ENCODE measurements at regions not wholly inside any gene's neighbourhood (a gene's known extent, or its start where the extent isn't known, plus 50 kb on each side); places are given as distances from the start of the nearest gene placed in this dataset.

- Histone ChIP-seq H3K4me3 (ENCODE audit: control extremely low read depth in 1 of 5, extremely low read depth in 1 of 5, insufficient read depth in 1 of 5, low read depth in 2 of 5, low read length in 4 of 5) (no peak overlapping the region), H2AFZ (ENCODE audit: insufficient read depth, low read depth, low read length, poor library complexity, severe bottlenecking) (no peak overlapping the region), H3K9me3 (ENCODE audit: control extremely low read depth in 1 of 3, control insufficient read depth in 2 of 3, insufficient read depth in 1 of 3, low read length in 2 of 3) (no peaks in the 10 kb centered on the region), H3K4me2 (replicated peaks; ENCODE audit: low read depth, low read length, poor library complexity, severe bottlenecking) (no peak overlapping the region), H3K36me3 (replicated peaks in 1 of 2; ENCODE audit: control extremely low read depth in 1 of 2, control insufficient read depth in 1 of 2, extremely low read depth in 1 of 2, insufficient read depth in 2 of 2, low read length in 1 of 2) (no peaks in the 10 kb centered on the region), H3K27me3 (replicated peaks in 1 of 4; ENCODE audit: control extremely low read depth in 1 of 4, control insufficient read depth in 3 of 4, insufficient read depth in 4 of 4, low read length in 3 of 4) (no peaks in the 10 kb centered on the region), H3K4me1 (ENCODE audit: control insufficient read depth in 2 of 2, insufficient read depth in 2 of 2, low read length in 2 of 2) (no peaks in the 10 kb centered on the region), H4K20me1 (ENCODE audit: control insufficient read depth, insufficient read depth, low read length, poor library complexity, severe bottlenecking) (no peaks in the 10 kb centered on the region), H3K9ac (ENCODE audit: low read length) (no peak overlapping the region), H3K27ac (ENCODE audit: low read length in 2 of 2) (no peak overlapping the region), H3K79me2 (ENCODE audit: control insufficient read depth, insufficient read depth, low read length) (no peaks in the 10 kb centered on the region)
- WGBS (ENCODE audit: insufficient coverage) = 100% methylated on average over 1 of the region's 6 CpGs
- CTCF ChIA-PET = no interaction called here
- H3K4me1 Mint-ChIP-seq = no peaks in the 10 kb centered on the region
- no peak for DNase-seq
- intact Hi-C loops (cut with micrococcal nuclease) = no loop called here
- TF ChIP-seq CTCF (IDR thresholded peaks at IDR 0.05) (no peak), EZH2 (IDR thresholded peaks at IDR 0.05; ENCODE audit: borderline replicate concordance, insufficient read depth, low read depth, low read length, poor library complexity, severe bottlenecking) (no peak)
- H3K9me3 Mint-ChIP-seq (ENCODE audit: insufficient read depth) = no peaks in the 10 kb centered on the region
- no peak overlapping the region for H3K4me3 Mint-ChIP-seq
- H3K27ac Mint-ChIP-seq = no peak overlapping the region
- H3K27me3 Mint-ChIP-seq = no peaks in the 10 kb centered on the region
- no peak for ATAC-seq (ENCODE audit: low read depth)
- POLR2A ChIA-PET = no interaction called here
Observed at GRCh38 chr12:58529897-58530741, 390.2 kb downstream of the LRIG3 start.

- no peak overlapping the region for H3K4me3 Mint-ChIP-seq
- Histone ChIP-seq H3K27me3 (replicated peaks in 1 of 4; ENCODE audit: control extremely low read depth in 1 of 4, control insufficient read depth in 3 of 4, insufficient read depth in 4 of 4, low read length in 3 of 4) (no peaks in the 10 kb centered on the region), H3K9me3 (ENCODE audit: control extremely low read depth in 1 of 3, control insufficient read depth in 2 of 3, insufficient read depth in 1 of 3, low read length in 2 of 3) (no peaks in the 10 kb centered on the region), H3K4me1 (ENCODE audit: control insufficient read depth in 2 of 2, insufficient read depth in 2 of 2, low read length in 2 of 2) (no peaks in the 10 kb centered on the region), H3K4me2 (replicated peaks; ENCODE audit: low read depth, low read length, poor library complexity, severe bottlenecking) (no peak overlapping the region), H3K4me3 (ENCODE audit: control extremely low read depth in 1 of 5, extremely low read depth in 1 of 5, insufficient read depth in 1 of 5, low read depth in 2 of 5, low read length in 4 of 5) (no peak overlapping the region), H3K36me3 (replicated peaks in 1 of 2; ENCODE audit: control extremely low read depth in 1 of 2, control insufficient read depth in 1 of 2, extremely low read depth in 1 of 2, insufficient read depth in 2 of 2, low read length in 1 of 2) (no peaks in the 10 kb centered on the region), H4K20me1 (ENCODE audit: control insufficient read depth, insufficient read depth, low read length, poor library complexity, severe bottlenecking) (no peaks in the 10 kb centered on the region), H3K79me2 (ENCODE audit: control insufficient read depth, insufficient read depth, low read length) (no peaks in the 10 kb centered on the region), H3K9ac (ENCODE audit: low read length) (no peak overlapping the region), H2AFZ (ENCODE audit: insufficient read depth, low read depth, low read length, poor library complexity, severe bottlenecking) (no peak overlapping the region), H3K27ac (ENCODE audit: low read length in 2 of 2) (no peak overlapping the region)
- intact Hi-C loops (cut with micrococcal nuclease) = no loop called here
- H3K27me3 Mint-ChIP-seq = no peaks in the 10 kb centered on the region
- ChIA-PET POLR2A (no interaction called here), CTCF (no interaction called here)
- WGBS (ENCODE audit: insufficient coverage) = no CpG with 5 or more reads among the region's 2 CpGs
- H3K4me1 Mint-ChIP-seq = no peaks in the 10 kb centered on the region
- H3K27ac Mint-ChIP-seq = no peak overlapping the region
- TF ChIP-seq EZH2 (IDR thresholded peaks at IDR 0.05; ENCODE audit: borderline replicate concordance, insufficient read depth, low read depth, low read length, poor library complexity, severe bottlenecking) (no peak), CTCF (IDR thresholded peaks at IDR 0.05) (no peak)
- no peaks in the 10 kb centered on the region for H3K9me3 Mint-ChIP-seq (ENCODE audit: insufficient read depth)
- no peak for DNase-seq
- no peak for ATAC-seq (ENCODE audit: low read depth)
Observed at GRCh38 chr12:58530742-58531062, 389.6 kb downstream of the LRIG3 start.

Data from B cell (primary cell).